Testis (tissue), 2 donors: ENCODE measurements at regions not wholly inside any gene's neighbourhood (a gene's known extent, or its start where the extent isn't known, plus 50 kb on each side); places are given as distances from the start of the nearest gene placed in this dataset.

Source experiments
- DNase-seq: peaks from one replicate; pipeline ENCODE4 v3.0.0-alpha.2; 2019
- H3K27ac ChIP-seq, 2 donors: fragments of 200-600 bp; sonication (generic); one replicate each; pipeline ENCODE4 v1.5.1; 2019
- H3K27me3 ChIP-seq: fragments of 200-600 bp; sonication (generic); one replicate; pipeline ENCODE4 v1.5.1; 2019
- H3K36me3 ChIP-seq: fragments of 200-600 bp; sonication (generic); one replicate; pipeline ENCODE4 v1.5.1; 2017; ENCODE audit warnings: low read depth; ENCODE audit errors: missing control alignments
- H3K4me1 ChIP-seq: fragments of 200-600 bp; sonication (generic); one replicate; pipeline ENCODE4 v1.5.1; 2019
- H3K4me3 ChIP-seq, 2 donors: fragments of 200-600 bp; sonication (generic); one replicate each; pipeline ENCODE4 v1.5.1; 2017 to 2019
- H3K9me3 ChIP-seq: fragments of 200-600 bp; sonication (generic); one replicate; pipeline ENCODE4 v1.5.1; 2017
- POLR2A ChIP-seq: fragments of 450-650 bp; IDR thresholded peaks from one replicate; pipeline ENCODE4 v1.6.1; 2017; ENCODE audit warnings: antibody characterized with exemption, mild to moderate bottlenecking, moderate library complexity
- WGBS, 2 donors: methylation state at CpG; one replicate each; pipeline ENCODE4 v1.1.5; 2018; 5-methylcytosine and 5-hydroxymethylcytosine counted together
- intact Hi-C: fragments of 100-400 bp; cut with DNase I; formaldehyde crosslinking; loops from one replicate; pipeline ENCODE4 v1.15.1; 2023; ENCODE audit warnings: low total_unique reads
- TF ChIP-seq, protein P1 (sequence below), 3 experiments: fragments of 450-650 bp in 2 of 3; fragments of 200-600 bp in 1 of 3; sonication (generic) in 1 of 3; IDR thresholded peaks; one replicate each; pipeline ENCODE4 v1.5.1; 2016 to 2019; ENCODE audit warnings: antibody characterized with exemption in 3 of 3, mild to moderate bottlenecking in 2 of 3, moderate library complexity in 1 of 3

DNA sequence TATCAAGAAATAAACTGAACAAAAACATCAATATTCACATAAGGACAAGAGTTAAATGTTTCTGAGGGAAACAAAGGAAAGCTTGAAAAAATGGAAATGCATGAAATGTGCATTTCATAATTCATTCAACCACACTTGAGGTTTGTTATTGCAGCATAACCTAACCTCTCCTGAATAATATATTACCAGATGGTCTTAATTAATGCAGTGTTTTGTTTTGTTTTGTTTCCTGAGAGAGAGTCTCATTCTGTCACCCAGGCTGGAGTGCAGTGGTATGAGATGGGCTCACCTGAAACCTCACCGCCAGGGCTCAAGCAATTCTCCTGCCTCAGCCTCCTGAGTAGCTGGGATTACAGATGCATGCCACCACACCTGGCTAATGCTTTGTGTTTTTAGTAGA is 139.9 kb upstream of the PIEZO2 start:
- Histone ChIP-seq H3K27ac (no peak overlapping the region), H3K4me1 (no peaks in the 10 kb centered on the region), H3K4me3 (no peak overlapping the region), H3K27me3 (no peaks in the 10 kb centered on the region), H3K9me3 (no peaks in the 10 kb centered on the region), H3K36me3 (no peaks in the 10 kb centered on the region)
- WGBS, 2 donors, result 100% methylated on average over 1 of the region's 1 CpG
- intact Hi-C loops, result no loop called here
- DNase-seq, result no peak
- TF ChIP-seq POLR2A, result no peak
- TF ChIP-seq, protein P1, sequence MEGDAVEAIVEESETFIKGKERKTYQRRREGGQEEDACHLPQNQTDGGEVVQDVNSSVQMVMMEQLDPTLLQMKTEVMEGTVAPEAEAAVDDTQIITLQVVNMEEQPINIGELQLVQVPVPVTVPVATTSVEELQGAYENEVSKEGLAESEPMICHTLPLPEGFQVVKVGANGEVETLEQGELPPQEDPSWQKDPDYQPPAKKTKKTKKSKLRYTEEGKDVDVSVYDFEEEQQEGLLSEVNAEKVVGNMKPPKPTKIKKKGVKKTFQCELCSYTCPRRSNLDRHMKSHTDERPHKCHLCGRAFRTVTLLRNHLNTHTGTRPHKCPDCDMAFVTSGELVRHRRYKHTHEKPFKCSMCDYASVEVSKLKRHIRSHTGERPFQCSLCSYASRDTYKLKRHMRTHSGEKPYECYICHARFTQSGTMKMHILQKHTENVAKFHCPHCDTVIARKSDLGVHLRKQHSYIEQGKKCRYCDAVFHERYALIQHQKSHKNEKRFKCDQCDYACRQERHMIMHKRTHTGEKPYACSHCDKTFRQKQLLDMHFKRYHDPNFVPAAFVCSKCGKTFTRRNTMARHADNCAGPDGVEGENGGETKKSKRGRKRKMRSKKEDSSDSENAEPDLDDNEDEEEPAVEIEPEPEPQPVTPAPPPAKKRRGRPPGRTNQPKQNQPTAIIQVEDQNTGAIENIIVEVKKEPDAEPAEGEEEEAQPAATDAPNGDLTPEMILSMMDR (IDR thresholded peaks at IDR 0.05), result no peak

DNA sequence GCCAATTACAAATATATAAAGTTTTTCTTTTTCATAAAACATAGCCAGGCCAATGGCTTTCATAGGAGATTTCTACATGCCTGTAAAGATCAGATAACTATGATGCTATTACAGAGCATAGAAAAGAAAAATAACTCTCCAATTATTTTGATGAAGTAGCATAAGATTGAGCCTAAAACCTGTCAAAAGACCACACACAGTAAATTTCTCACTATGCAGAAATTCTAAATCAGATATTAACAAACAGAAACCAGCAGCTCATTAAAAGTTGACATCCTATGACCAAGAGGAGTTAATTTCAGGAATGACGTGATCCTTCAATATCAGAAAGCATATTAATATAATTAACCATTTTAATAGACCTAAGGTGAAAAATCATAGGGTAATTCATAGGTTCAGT is 139.0 kb upstream of the PIEZO2 start:
- no peak overlapping the region for H3K4me3 ChIP-seq
- no peaks in the 10 kb centered on the region for H3K36me3 ChIP-seq
- intact Hi-C loops, result no loop called here

DNA sequence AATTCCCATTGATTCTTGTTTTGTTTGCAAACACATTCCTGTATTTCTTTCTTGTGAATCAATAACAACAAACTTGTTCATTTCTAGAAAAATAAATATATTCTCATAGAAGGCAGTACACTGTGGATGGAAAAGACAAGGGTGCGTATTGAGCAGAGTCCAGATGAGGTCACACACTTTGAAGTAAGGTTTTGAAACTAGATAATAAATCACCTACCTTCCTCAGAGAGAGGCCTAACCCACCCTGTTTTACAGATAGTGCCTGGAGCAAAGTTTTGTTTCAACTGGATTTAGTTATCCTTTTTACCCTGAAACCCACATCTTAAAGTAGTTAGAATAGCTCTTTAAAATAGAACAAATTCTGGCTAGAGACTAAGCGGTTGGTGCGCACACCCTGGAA is 137.1 kb upstream of the PIEZO2 start:
- Histone ChIP-seq H3K36me3 (no peaks in the 10 kb centered on the region), H3K27me3 (no peaks in the 10 kb centered on the region), H3K27ac (no peak overlapping the region), H3K4me1 (no peaks in the 10 kb centered on the region), H3K4me3 (no peak overlapping the region), H3K9me3 (no peaks in the 10 kb centered on the region)
- intact Hi-C loops, result no loop called here
- no peak for TF ChIP-seq POLR2A
- WGBS, 2 donors, result 85 to 97% methylated on average over 3 of the region's 3 CpGs
- DNase-seq, result no peak

More for the DNA sequence above, 139.0 kb upstream of the PIEZO2 start:
- 76 to 77% methylated on average over 1 of the region's 1 CpG for WGBS, 2 donors
- H3K27me3 ChIP-seq, result no peaks in the 10 kb centered on the region
- no peak for TF ChIP-seq POLR2A
- TF ChIP-seq, protein P1 (IDR thresholded peaks at IDR 0.05), result no peak
- H3K4me1 ChIP-seq, result no peaks in the 10 kb centered on the region
- H3K27ac ChIP-seq, result no peak overlapping the region
- no peaks in the 10 kb centered on the region for H3K9me3 ChIP-seq
- DNase-seq, result no peak

DNA sequence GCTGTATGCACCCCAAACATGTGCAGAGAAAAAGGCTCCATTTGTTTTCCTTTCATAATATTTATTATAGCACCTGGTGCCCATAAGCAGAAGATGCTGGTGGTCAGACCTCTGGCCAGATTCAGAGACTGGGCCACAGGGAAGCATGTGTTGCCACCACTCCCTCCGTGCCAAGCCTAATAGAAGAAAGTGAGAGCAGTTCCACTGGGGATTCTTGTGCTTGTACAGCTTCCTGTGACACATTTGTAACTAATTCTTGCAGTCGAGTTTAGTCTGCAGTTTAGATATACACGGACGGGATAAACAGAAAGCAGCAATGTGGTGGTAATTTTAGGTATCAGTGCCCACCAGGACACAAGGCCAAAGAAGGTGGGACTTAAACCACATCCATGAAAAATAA is 135.4 kb upstream of the PIEZO2 start:
- Histone ChIP-seq H3K4me1 (no peaks in the 10 kb centered on the region), H3K27ac (no peak overlapping the region), H3K36me3 (no peaks in the 10 kb centered on the region), H3K27me3 (no peaks in the 10 kb centered on the region), H3K9me3 (no peaks in the 10 kb centered on the region), H3K4me3 (no peak overlapping the region)
- 75% methylated on average over 4 of the region's 4 CpGs for WGBS, 2 donors
- intact Hi-C loops, result no loop called here
- TF ChIP-seq, protein P1 (IDR thresholded peaks at IDR 0.05), result no peak
- no peak for TF ChIP-seq POLR2A
- DNase-seq, result no peak

DNA sequence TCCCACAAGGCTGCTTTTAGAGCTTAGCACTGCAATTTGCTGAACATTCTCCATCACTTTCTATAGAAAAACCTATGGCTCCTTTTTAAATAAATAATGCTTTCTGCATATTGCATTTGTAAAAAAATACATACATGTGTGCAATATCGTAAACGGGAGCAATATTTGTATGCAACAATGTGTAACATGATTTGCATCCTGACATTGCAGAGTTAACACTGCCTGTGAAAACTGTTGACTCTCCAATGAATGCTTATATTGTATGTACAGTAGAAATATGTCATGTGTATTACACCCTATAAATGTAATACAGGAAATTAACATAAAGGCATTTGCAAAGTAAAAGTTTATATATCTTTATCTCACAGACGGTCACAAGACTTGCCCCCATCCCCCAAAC is 135.0 kb upstream of the PIEZO2 start:
- DNase-seq, result no peak
- Histone ChIP-seq H3K27ac (no peak overlapping the region), H3K9me3 (no peaks in the 10 kb centered on the region), H3K27me3 (no peaks in the 10 kb centered on the region), H3K4me1 (no peaks in the 10 kb centered on the region), H3K4me3 (no peak overlapping the region), H3K36me3 (no peaks in the 10 kb centered on the region)
- 91% methylated on average over 3 of the region's 3 CpGs for WGBS, 2 donors
- intact Hi-C loops, result no loop called here
- TF ChIP-seq, protein P1 (IDR thresholded peaks at IDR 0.05), result no peak
- no peak for TF ChIP-seq POLR2A
